Thyroid gland (tissue), 4 donors: ENCODE measurements at regions not wholly inside any gene's neighbourhood (a gene's known extent, or its start where the extent isn't known, plus 50 kb on each side); places are given as distances from the start of the nearest gene placed in this dataset.
"Not testable (repeated sequence)": the region's sequence is repeated elsewhere in the genome, so short reads cannot be mapped to it uniquely, and the experiment has no call there.

Source experiments
- DNase-seq, 2 donors: peaks; one replicate each; pipeline ENCODE4 v3.0.0-alpha.2; 2019
- H3K27ac ChIP-seq, 3 donors: fragments of 200-600 bp; sonication (generic); 1 replicate in 2 of 3; 2 replicates in 1 of 3; pipeline ENCODE4 v1.5.1; 2016 to 2019; ENCODE audit warnings: mild to moderate bottlenecking in 1 of 3, moderate library complexity in 1 of 3
- H3K27me3 ChIP-seq: fragments of 200-600 bp; sonication (generic); one replicate; pipeline ENCODE4 v1.5.1; 2019
- H3K36me3 ChIP-seq, 2 donors: fragments of 200-600 bp; sonication (generic); one replicate each; pipeline ENCODE4 v1.5.1; 2016 to 2019
- H3K4me1 ChIP-seq, 2 donors: fragments of 200-600 bp; sonication (generic); one replicate each; pipeline ENCODE4 v1.5.1; 2017 to 2019
- H3K4me3 ChIP-seq, 3 donors: fragments of 200-600 bp; sonication (generic); replicated peaks in 1 of 3; 1 replicate in 2 of 3; 2 replicates in 1 of 3; pipeline ENCODE4 v1.5.1; 2016; ENCODE audit warnings: mild to moderate bottlenecking in 1 of 3
- H3K9me3 ChIP-seq: fragments of 200-600 bp; sonication (generic); one replicate; pipeline ENCODE4 v1.5.1; 2017
- POLR2A ChIP-seq, 2 donors: fragments of 450-650 bp; IDR thresholded peaks; one replicate each; pipeline ENCODE4 v1.6.1; 2017; ENCODE audit warnings: antibody characterized with exemption in 2 of 2, mild to moderate bottlenecking in 2 of 2, moderate library complexity in 1 of 2
- WGBS, 2 donors: methylation state at CpG; one replicate each; pipeline ENCODE4 v1.1.5; 2017; 5-methylcytosine and 5-hydroxymethylcytosine counted together
- intact Hi-C: fragments of 100-400 bp; cut with DNase I; formaldehyde crosslinking; loops from one replicate; pipeline ENCODE4 v1.15.1; 2023
- TF ChIP-seq, protein P1 (sequence below), 6 experiments: fragments of 200-600 bp in 3 of 6; fragments of 450-650 bp in 3 of 6; sonication (generic) in 3 of 6; IDR thresholded peaks; one replicate each; pipeline ENCODE4 v1.5.1; 2016 to 2019; ENCODE audit warnings: antibody characterized with exemption in 6 of 6, mild to moderate bottlenecking in 2 of 6, inconsistent platforms in 1 of 6, moderate library complexity in 1 of 6

DNA sequence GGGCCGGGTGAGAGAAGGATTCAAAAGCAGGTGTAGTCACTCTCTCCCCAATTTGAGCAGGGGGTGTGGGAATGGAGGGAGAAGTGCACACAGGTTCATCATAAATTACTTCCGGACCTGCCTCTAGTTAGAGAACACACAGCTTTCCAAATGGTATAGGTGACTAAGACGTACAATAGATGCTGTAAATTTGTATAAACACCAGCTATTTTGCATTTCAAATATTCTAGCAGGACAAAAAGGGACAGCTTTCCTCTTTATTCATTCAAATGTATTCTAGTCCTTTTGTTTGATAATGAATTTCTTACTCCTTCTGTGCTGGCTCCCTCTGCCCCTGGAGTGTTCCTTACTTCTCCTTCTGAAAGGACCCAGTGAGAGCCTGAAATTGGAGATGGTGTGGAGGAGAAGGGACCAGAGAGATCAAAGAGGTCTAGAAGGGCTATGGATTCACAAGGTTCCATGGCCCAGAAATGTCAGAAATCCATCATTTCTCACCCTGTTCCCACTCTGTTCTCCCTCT, 53.2 kb upstream of the SH3BP4 start:
- intact Hi-C loops, result no loop called here

DNA sequence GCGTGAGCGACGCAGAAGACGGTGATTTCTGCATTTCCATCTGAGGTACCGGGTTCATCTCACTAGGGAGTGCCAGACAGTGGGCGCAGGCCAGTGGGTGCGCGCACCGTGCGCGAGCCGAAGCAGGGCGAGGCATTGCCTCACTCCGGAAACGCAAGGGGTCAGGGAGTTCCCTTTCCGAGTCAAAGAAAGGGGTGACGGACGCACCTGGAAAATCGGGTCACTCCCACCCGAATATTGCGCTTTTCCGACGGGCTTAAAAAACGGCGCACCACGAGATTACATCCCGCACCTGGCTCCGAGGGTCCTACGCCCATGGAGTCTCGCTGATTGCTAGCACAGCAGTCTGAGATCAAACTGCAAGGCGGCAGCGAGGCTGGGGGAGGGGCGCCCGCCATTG, 63.4 kb upstream of the SH3BP4 start:
- H3K4me1 ChIP-seq, H3K4me3 ChIP-seq, intact Hi-C loops, H3K27ac ChIP-seq, H3K27me3 ChIP-seq, DNase-seq, H3K36me3 ChIP-seq, H3K9me3 ChIP-seq: not testable (repeated sequence)
- WGBS, 2 donors, result 65 to 69% methylated on average over 30 of the region's 34 CpGs

More for the DNA sequence above, 53.2 kb upstream of the SH3BP4 start:
- 94 to 98% methylated on average over 3 of the region's 3 CpGs for WGBS, 2 donors
- no peaks in the 10 kb centered on the region for H3K9me3 ChIP-seq
- no peaks in the 10 kb centered on the region for H3K27me3 ChIP-seq
- no peak overlapping the region for H3K4me3 ChIP-seq
- no peaks in the 10 kb centered on the region for H3K4me1 ChIP-seq
- H3K36me3 ChIP-seq, result no peaks in the 10 kb centered on the region
- no peak overlapping the region for H3K27ac ChIP-seq
- no peak for DNase-seq
- TF ChIP-seq, protein P1, sequence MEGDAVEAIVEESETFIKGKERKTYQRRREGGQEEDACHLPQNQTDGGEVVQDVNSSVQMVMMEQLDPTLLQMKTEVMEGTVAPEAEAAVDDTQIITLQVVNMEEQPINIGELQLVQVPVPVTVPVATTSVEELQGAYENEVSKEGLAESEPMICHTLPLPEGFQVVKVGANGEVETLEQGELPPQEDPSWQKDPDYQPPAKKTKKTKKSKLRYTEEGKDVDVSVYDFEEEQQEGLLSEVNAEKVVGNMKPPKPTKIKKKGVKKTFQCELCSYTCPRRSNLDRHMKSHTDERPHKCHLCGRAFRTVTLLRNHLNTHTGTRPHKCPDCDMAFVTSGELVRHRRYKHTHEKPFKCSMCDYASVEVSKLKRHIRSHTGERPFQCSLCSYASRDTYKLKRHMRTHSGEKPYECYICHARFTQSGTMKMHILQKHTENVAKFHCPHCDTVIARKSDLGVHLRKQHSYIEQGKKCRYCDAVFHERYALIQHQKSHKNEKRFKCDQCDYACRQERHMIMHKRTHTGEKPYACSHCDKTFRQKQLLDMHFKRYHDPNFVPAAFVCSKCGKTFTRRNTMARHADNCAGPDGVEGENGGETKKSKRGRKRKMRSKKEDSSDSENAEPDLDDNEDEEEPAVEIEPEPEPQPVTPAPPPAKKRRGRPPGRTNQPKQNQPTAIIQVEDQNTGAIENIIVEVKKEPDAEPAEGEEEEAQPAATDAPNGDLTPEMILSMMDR (IDR thresholded peaks at IDR 0.05), result no peak
- TF ChIP-seq POLR2A (IDR thresholded peaks at IDR 0.05), result no peak

DNA sequence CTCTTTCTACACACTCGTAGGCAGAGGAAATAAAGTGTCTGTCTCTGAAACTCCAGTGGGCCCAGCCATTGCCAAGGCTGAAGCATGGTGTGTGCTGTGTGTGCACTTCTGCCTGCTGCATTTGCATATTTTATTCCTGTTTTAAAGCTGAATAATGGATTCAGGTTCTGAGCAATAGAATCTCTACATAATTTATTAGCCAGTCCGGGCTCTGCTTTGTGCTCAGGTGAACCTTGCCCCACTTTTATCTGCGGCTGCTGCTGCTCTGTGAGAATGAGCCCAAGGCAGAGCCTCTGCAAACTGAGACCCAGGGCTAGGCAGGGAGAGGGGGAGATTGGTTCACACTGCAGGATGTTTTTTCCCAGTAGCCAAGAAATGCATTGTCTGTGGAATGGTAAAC, 64.6 kb upstream of the SH3BP4 start:
- Histone ChIP-seq H3K36me3 (no peaks in the 10 kb centered on the region), H3K9me3 (no peaks in the 10 kb centered on the region), H3K27ac (no peak overlapping the region), H3K4me1 (no peaks in the 10 kb centered on the region), H3K27me3 (no peaks in the 10 kb centered on the region), H3K4me3 (no peak overlapping the region)
- no peak for DNase-seq
- intact Hi-C loops, result no loop called here
- TF ChIP-seq, protein P1 (IDR thresholded peaks at IDR 0.05), result no peak
- TF ChIP-seq POLR2A (IDR thresholded peaks at IDR 0.05), result no peak
- 86 to 90% methylated on average over 3 of the region's 3 CpGs for WGBS, 2 donors

DNA sequence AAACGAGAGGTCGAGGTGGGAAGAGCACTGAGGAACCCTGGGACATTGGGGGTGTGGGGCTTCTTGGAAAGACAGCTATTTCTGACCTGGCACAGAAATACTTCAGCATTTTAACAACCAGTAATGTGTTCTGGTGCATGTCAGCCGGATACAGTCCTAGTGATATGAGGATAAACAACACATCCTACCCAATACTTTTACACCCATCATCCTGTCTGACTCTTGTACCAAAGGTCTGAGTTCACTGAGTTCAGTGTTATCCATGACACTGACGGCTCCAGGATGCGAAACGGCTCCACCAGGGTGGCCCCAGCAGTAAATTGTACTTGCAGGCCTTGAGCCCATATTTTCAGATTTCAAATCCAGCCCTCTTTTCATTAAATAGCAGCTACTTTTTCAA, 65.9 kb upstream of the SH3BP4 start:
- no peak overlapping the region for H3K27ac ChIP-seq
- intact Hi-C loops, result no loop called here
- DNase-seq, result no peak
- WGBS, 2 donors, result 87 to 89% methylated on average over 6 of the region's 6 CpGs
- H3K36me3 ChIP-seq, result no peaks in the 10 kb centered on the region
- H3K4me1 ChIP-seq, result peaks cover under 1 to 7% of the 10 kb centered on the region in 2 donors
- TF ChIP-seq, protein P1 (IDR thresholded peaks at IDR 0.05), result no peak
- no peak for TF ChIP-seq POLR2A (IDR thresholded peaks at IDR 0.05)
- no peaks in the 10 kb centered on the region for H3K9me3 ChIP-seq
- no peak overlapping the region for H3K4me3 ChIP-seq
- no peaks in the 10 kb centered on the region for H3K27me3 ChIP-seq

DNA sequence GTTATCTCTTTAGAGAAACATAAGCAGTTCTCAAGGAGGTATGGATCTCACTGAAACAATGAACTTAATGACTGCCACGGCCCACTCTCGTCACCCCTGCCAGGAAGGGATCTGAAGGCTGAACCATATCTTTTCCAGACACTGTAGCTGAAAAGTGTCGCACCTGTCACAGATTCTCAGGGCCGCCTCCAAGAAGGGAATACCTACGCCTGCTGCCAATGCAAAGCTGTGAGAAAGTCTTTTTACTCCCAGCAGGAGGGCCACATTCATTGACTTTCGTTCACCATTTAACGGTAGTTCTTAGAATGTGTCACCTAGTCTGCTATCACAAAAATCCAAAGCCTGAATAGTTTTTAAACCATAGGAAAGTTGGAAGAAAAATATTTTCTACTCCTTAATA, 66.7 kb upstream of the SH3BP4 start:
- H3K36me3 ChIP-seq, result no peaks in the 10 kb centered on the region
- WGBS, 2 donors, result 90 to 92% methylated on average over 7 of the region's 7 CpGs
- no peaks in the 10 kb centered on the region for H3K27me3 ChIP-seq
- H3K27ac ChIP-seq, result no peak overlapping the region
- no peak for DNase-seq
- intact Hi-C loops, result no loop called here
- no peak overlapping the region for H3K4me3 ChIP-seq
- peaks cover 5 to 7% of the 10 kb centered on the region in 2 donors for H3K4me1 ChIP-seq
- no peak for TF ChIP-seq POLR2A (IDR thresholded peaks at IDR 0.05)
- TF ChIP-seq, protein P1 (IDR thresholded peaks at IDR 0.05), result no peak
- H3K9me3 ChIP-seq, result no peaks in the 10 kb centered on the region

DNA sequence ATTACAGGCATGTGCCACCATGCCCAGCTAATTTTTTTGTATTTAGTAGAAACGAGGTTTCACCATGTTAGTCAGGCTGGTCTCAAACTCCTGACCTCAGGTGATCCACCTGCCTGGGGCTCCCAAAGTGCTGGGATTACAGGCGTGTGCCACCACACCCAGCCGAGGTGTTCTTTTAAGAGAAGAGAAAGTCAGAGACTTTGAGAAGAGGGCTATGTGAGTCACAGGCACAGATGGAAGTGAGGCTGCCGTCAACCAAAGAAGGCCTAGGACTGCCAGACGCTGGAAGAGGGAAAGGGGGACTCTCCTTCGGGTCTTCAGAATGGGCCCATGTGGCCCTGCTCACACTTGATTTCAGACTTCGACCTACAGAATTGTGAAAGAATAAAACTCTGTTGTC, 67.2 kb upstream of the SH3BP4 start:
- intact Hi-C loops, result no loop called here

More for the DNA sequence above, 67.2 kb upstream of the SH3BP4 start:
- TF ChIP-seq, protein P1 (IDR thresholded peaks at IDR 0.05), result no peak
- no peak for TF ChIP-seq POLR2A (IDR thresholded peaks at IDR 0.05)
- Histone ChIP-seq H3K9me3 (no peaks in the 10 kb centered on the region), H3K36me3 (no peaks in the 10 kb centered on the region), H3K4me1 (peaks cover 5 to 7% of the 10 kb centered on the region in 2 donors), H3K27me3 (no peaks in the 10 kb centered on the region), H3K27ac (no peak overlapping the region), H3K4me3 (no peak overlapping the region)
- WGBS, 2 donors, result 88 to 94% methylated on average over 7 of the region's 7 CpGs
- DNase-seq, result no peak
